K562 (cell line): ENCODE measurements at regions not wholly inside any gene's neighbourhood (a gene's known extent, or its start where the extent isn't known, plus 50 kb on each side); places are given as distances from the start of the nearest gene placed in this dataset.

Source experiments
- ATAC-seq: fragments of 200-7000 bp; cut with Tn5 transposase; 3 replicates; pipeline ENCODE4 v1.9.1; 2020; ENCODE audit warnings: moderate library complexity
- BruUV-seq: library from RNA; stranded (reverse); fragments of 400-500 nt; replicated peaks from 2 replicates; lab custom pipeline; 2021; lab: Mats Ljungman, UMichigan
- CTCF ChIA-PET: fragments of 300-600 bp; formaldehyde crosslinking; extraction: SDS; loops from one replicate; lab custom pipeline; 2021; ENCODE audit warnings: low intra/inter-chr PET ratio; lab: Yijun Ruan, JAX
- POLR2A ChIA-PET: fragments of 300-600, 350-650 bp; sonication (Branson Sonifier 250); formaldehyde crosslinking; extraction: SDS; loops from one replicate; lab custom pipeline; 2021; ENCODE audit warnings: antibody characterized with exemption, inconsistent platforms; lab: Yijun Ruan, JAX
- DNase-seq, 4 experiments: peaks; one replicate each; pipeline versions ENCODE4 v3.0.0 to v3.0.0-alpha.2; 2011 to 2018; ENCODE audit warnings: low spot score in 3 of 4, mixed read lengths in 3 of 4; ENCODE audit errors: extremely low read depth in 1 of 4
- FAIRE-seq: peaks from 2 replicates; lab custom pipeline; 2011; peaks lifted over from hg19 to GRCh38; lab: Jason Lieb, UNC
- H2AFZ ChIP-seq: 2 replicates; pipeline ENCODE4 v1.6.0; 2011; ENCODE audit warnings: low read depth, low read length, control low read depth, inconsistent platforms
- H3K27ac ChIP-seq: fragments of 200-600 bp; 3 replicates; pipeline ENCODE4 v1.8.0; 2011; ENCODE audit warnings: low read depth, mild to moderate bottlenecking, control low read depth, inconsistent platforms, low read length, moderate library complexity, mixed read lengths; ENCODE audit errors: extremely low read depth
- H3K27me3 ChIP-seq, 2 experiments: fragments of 300-600 bp in 1 of 2; 2 replicates in 1 of 2; 3 replicates in 1 of 2; pipeline versions ENCODE4 v1.6.0 to v1.8.0; 2011; ENCODE audit warnings: inconsistent platforms in 2 of 2, low read length in 2 of 2, mild to moderate bottlenecking in 1 of 2, mixed read lengths in 1 of 2, moderate library complexity in 1 of 2; ENCODE audit not compliant: control insufficient read depth in 2 of 2, insufficient read depth in 2 of 2
- H3K36me3 ChIP-seq: fragments of 300-600 bp; 3 replicates; pipeline ENCODE4 v1.8.0; 2011; ENCODE audit warnings: mild to moderate bottlenecking, low read length, inconsistent platforms; ENCODE audit not compliant: control insufficient read depth, insufficient read depth
- H3K4me1 ChIP-seq, 2 experiments: fragments of 200-600 bp in 1 of 2; replicated peaks in 1 of 2; 2 replicates in 1 of 2; 3 replicates in 1 of 2; pipeline versions ENCODE4 v1.5.1 to v1.8.0; 2011; ENCODE audit warnings: inconsistent platforms in 2 of 2, low read length in 2 of 2, mild to moderate bottlenecking in 1 of 2, mixed read lengths in 1 of 2, moderate library complexity in 1 of 2; ENCODE audit not compliant: control insufficient read depth in 2 of 2, insufficient read depth in 2 of 2
- H3K4me2 ChIP-seq: 2 replicates; pipeline ENCODE4 v1.6.1; 2011; ENCODE audit warnings: low read length, control low read depth, inconsistent platforms, mixed read lengths; ENCODE audit not compliant: insufficient read depth
- H3K4me3 ChIP-seq: fragments of 200-600 bp; sonication (generic), shearing (Covaris generic); 2 replicates; pipeline ENCODE4 v1.5.1; 2016; ENCODE audit warnings: control low read depth, inconsistent platforms
- H3K79me2 ChIP-seq: fragments of 200-600 bp; 3 replicates; pipeline ENCODE4 v1.8.0; 2011; ENCODE audit warnings: low read length, inconsistent platforms; ENCODE audit not compliant: control insufficient read depth, insufficient read depth
- H3K9ac ChIP-seq, 2 experiments: 2 replicates each; pipeline versions ENCODE4 v1.6.0 to v1.6.1; 2011; ENCODE audit warnings: low read depth in 2 of 2, low read length in 2 of 2, control low read depth in 1 of 2, inconsistent platforms in 1 of 2, mild to moderate bottlenecking in 1 of 2, mixed read lengths in 1 of 2; ENCODE audit not compliant: insufficient read depth in 1 of 2
- H3K9me1 ChIP-seq: one replicate; pipeline ENCODE4 v1.6.0; 2011; ENCODE audit warnings: inconsistent platforms, mild to moderate bottlenecking, low read length, moderate library complexity; ENCODE audit not compliant: control insufficient read depth, insufficient read depth
- H3K9me3 ChIP-seq: replicated peaks from 2 replicates; pipeline ENCODE4 v1.5.1; 2011; ENCODE audit warnings: low read depth, low read length, inconsistent platforms; ENCODE audit not compliant: control insufficient read depth, insufficient read depth
- H4K20me1 ChIP-seq: replicated peaks from 2 replicates; pipeline ENCODE4 v1.6.1; 2011; ENCODE audit warnings: low read length, inconsistent platforms, mixed read lengths; ENCODE audit not compliant: control insufficient read depth, insufficient read depth
- TFAM ChIP-seq: fragments of 250-450 bp; sonication (Bioruptor Pico); conservative IDR thresholded peaks from 2 replicates; pipeline ENCODE4 v1.5.0; 2021; ENCODE audit warnings: mild to moderate bottlenecking, moderate library complexity
- WGBS: fragments of 100-300 bp; shearing (Covaris generic); methylation state at CpG from one replicate; pipeline ENCODE4 v1.1.6; 2016; ENCODE audit warnings: low coverage, mixed read lengths; ENCODE audit not compliant: insufficient coverage; ENCODE audit errors: missing lambda C conversion rate; 5-methylcytosine and 5-hydroxymethylcytosine counted together
- in situ Hi-C: fragments of 300-500 bp; cut with MboI; formaldehyde crosslinking; loops from 4 replicates; pipeline ENCODE4 v1.15.0; 2018; ENCODE audit warnings: inconsistent platforms, mixed read lengths
- intact Hi-C: fragments of 100-400 bp; cut with micrococcal nuclease; formaldehyde crosslinking; loops from 2 replicates; pipeline ENCODE4 v1.14.2; 2022
- TF ChIP-seq, protein P1 (sequence below): fragments of 250-450 bp; sonication (Bioruptor Pico); IDR thresholded peaks from 2 replicates; pipeline ENCODE4 v1.5.0; 2022; ENCODE audit warnings: mild to moderate bottlenecking
- TF ChIP-seq, protein P2 (sequence below): fragments of 450-650 bp; IDR thresholded peaks from 2 replicates; pipeline ENCODE4 v1.6.1; 2016

DNA sequence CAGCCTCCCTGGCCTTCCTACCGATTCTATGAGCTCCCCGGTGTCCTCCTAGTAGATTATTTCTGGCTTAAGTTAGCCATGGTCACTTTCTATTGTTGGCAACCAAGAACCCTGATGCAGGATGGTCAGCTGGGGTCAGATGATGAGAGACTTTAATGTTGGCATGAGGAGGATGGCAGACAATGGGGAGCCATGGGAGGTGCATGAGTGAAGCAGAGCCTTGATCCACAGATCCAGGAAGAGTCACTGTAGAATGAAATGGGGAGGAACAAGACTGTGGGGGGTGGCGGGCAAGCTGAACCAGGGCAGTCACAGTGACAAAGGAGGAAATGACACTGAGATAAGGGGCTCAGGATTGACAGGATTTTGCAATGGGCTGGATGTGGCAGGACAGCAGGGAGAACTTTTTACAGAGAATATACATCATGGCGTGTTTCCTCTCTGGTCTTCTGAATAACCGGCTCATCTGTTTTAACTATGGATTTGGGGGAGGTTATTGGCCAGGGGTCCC lies 60.9 kb downstream of the RPLP1 start:
- BruUV-seq, result no TSS peak
- ChIA-PET CTCF (no interaction called here), POLR2A (interaction anchor here (0.6 kb wide), 1 partner anchor 159 kb away, joined by 3 read pairs; no protein-coding TSS in a partner anchor)
- no peak overlapping the region for H3K9ac ChIP-seq
- H3K4me3 ChIP-seq, result no peak overlapping the region
- H2AFZ ChIP-seq, result no peak overlapping the region
- in situ Hi-C loops (no loop called here), intact Hi-C loops (no loop called here)
- H3K27me3 ChIP-seq, result peaks cover 3 to 12% of the 10 kb centered on the region in 2 experiments; a peak in 2 of 5 replicates
- H3K27ac ChIP-seq, result no peak overlapping the region
- no peaks in the 10 kb centered on the region for H3K4me1 ChIP-seq
- no peaks in the 10 kb centered on the region for H3K9me3 ChIP-seq
- no peak for FAIRE-seq
- no peaks in the 10 kb centered on the region for H3K9me1 ChIP-seq
- no peak overlapping the region for H3K4me2 ChIP-seq
- H4K20me1 ChIP-seq, result no peaks in the 10 kb centered on the region
- no peak for ATAC-seq
- no peaks in the 10 kb centered on the region for H3K36me3 ChIP-seq
- TF ChIP-seq, protein P1, sequence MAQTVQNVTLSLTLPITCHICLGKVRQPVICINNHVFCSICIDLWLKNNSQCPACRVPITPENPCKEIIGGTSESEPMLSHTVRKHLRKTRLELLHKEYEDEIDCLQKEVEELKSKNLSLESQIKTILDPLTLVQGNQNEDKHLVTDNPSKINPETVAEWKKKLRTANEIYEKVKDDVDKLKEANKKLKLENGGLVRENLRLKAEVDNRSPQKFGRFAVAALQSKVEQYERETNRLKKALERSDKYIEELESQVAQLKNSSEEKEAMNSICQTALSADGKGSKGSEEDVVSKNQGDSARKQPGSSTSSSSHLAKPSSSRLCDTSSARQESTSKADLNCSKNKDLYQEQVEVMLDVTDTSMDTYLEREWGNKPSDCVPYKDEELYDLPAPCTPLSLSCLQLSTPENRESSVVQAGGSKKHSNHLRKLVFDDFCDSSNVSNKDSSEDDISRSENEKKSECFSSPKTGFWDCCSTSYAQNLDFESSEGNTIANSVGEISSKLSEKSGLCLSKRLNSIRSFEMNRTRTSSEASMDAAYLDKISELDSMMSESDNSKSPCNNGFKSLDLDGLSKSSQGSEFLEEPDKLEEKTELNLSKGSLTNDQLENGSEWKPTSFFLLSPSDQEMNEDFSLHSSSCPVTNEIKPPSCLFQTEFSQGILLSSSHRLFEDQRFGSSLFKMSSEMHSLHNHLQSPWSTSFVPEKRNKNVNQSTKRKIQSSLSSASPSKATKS, result no peak
- TF ChIP-seq TFAM, result no peak
- TF ChIP-seq, protein P2, sequence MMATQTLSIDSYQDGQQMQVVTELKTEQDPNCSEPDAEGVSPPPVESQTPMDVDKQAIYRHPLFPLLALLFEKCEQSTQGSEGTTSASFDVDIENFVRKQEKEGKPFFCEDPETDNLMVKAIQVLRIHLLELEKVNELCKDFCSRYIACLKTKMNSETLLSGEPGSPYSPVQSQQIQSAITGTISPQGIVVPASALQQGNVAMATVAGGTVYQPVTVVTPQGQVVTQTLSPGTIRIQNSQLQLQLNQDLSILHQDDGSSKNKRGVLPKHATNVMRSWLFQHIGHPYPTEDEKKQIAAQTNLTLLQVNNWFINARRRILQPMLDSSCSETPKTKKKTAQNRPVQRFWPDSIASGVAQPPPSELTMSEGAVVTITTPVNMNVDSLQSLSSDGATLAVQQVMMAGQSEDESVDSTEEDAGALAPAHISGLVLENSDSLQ, result 0 out of 2 replicates have a peak, but pooled peaks have one; percentile 5
- H3K79me2 ChIP-seq, result no peaks in the 10 kb centered on the region
- no peak for DNase-seq
- 0% methylated on average over 5 of the region's 5 CpGs for WGBS
